ENCODE measurements at regions not wholly inside any gene's neighbourhood (a gene's known extent, or its start where the extent isn't known, plus 50 kb on each side); places are given as distances from the start of the nearest gene placed in this dataset.

GRCh38 chr1:105686874-105687690, 1369.4 kb upstream of the PRMT6 start:
- no peak for TF ChIP-seq CTCF (IDR thresholded peaks at IDR 0.05)
- no peak for TF ChIP-seq POLR2AphosphoS5 (IDR thresholded peaks at IDR 0.05)
- TF ChIP-seq POLR2A (IDR thresholded peaks at IDR 0.05), result no peak
